ENCODE measurements at regions not wholly inside any gene's neighbourhood (a gene's known extent, or its start where the extent isn't known, plus 50 kb on each side); places are given as distances from the start of the nearest gene placed in this dataset.

- TF ChIP-seq POLR2A (IDR thresholded peaks at IDR 0.05; ENCODE audit: low read length) (no peak), GATA1 (IDR thresholded peaks at IDR 0.05; ENCODE audit: low read depth, low read length) (no peak)
These were observed 1517.5 kb downstream of the RPIA start for GRCh38 chr2:90209009-90209408.
